ENCODE measurements at regions not wholly inside any gene's neighbourhood (a gene's known extent, or its start where the extent isn't known, plus 50 kb on each side); places are given as distances from the start of the nearest gene placed in this dataset.
A peak's percentile ranks its signal among the peaks of the same experiment; 100 is the strongest.
"Not testable (repeated sequence)": the region's sequence is repeated elsewhere in the genome, so short reads cannot be mapped to it uniquely, and the experiment has no call there.

DNA sequence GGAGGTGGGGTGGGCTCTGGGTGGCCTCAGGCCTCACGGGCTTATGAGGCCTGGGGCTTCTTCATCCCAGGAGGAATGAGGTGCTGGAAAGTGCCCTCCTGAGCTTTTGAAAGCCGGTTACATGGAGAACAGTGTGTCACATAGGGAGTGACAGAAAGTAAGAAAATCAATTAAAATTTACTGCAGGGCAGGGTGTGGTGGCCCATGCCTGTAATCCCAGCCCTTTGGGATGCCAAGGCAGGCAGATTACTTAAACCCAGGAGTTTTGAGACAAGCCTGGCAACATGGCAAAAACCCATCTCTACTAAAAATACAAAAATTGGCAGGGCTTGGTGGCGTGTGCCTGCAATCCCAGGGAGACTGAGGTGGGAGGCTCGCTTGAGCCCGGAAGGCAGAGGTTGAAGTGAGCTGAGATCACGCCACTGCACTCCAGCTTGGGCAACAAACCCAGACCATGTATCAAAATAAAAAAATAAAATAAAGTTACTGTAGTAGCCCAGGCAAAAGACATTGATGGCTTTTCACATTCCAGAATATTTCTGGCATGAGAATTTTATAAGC, 125.8 kb upstream of the DAPK1 start:
- Mint-ChIP-seq H3K9me3 (ENCODE audit: low read depth) (peaks cover 20% of the 10 kb centered on the region), H3K36me3 (ENCODE audit: low read depth) (peaks cover 3% of the 10 kb centered on the region), H3K27ac (ENCODE audit: unreplicated experiment) (peak overlapping the region; percentile 67), H3K4me1 (ENCODE audit: low read depth) (peaks cover 67% of the 10 kb centered on the region), H3K4me3 (ENCODE audit: unreplicated experiment) (no peak overlapping the region), H3K27me3 (ENCODE audit: low read depth) (no peaks in the 10 kb centered on the region)
- DNase-seq (ENCODE audit: low spot score) = no peak
- TF ChIP-seq, protein P1, sequence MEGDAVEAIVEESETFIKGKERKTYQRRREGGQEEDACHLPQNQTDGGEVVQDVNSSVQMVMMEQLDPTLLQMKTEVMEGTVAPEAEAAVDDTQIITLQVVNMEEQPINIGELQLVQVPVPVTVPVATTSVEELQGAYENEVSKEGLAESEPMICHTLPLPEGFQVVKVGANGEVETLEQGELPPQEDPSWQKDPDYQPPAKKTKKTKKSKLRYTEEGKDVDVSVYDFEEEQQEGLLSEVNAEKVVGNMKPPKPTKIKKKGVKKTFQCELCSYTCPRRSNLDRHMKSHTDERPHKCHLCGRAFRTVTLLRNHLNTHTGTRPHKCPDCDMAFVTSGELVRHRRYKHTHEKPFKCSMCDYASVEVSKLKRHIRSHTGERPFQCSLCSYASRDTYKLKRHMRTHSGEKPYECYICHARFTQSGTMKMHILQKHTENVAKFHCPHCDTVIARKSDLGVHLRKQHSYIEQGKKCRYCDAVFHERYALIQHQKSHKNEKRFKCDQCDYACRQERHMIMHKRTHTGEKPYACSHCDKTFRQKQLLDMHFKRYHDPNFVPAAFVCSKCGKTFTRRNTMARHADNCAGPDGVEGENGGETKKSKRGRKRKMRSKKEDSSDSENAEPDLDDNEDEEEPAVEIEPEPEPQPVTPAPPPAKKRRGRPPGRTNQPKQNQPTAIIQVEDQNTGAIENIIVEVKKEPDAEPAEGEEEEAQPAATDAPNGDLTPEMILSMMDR (IDR thresholded peaks at IDR 0.05) = no peak

DNA sequence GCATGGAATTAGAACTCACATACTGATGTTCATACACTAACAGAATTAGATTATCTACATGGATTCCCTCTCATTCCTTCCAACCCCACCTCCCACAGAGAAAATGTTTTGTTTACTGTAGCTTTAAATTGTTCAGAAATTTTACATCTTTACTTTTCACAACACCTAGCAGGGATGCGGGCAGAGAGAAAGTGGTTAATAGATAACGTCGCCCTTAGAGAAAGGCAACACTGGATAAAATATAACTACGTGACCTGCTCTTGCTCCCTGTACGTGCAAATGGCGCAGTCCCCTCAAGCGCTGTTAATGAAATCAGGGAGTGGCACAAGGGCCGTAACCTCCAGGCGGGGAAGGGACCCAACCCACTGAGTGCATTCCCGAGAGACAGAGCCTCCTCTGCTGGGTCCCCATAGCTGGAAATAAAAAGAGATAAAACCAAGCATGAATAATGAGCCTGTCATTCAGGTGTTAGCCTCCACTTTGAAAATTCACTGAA, 125.3 kb upstream of the DAPK1 start:
- peaks cover 73% of the 10 kb centered on the region for H3K4me1 Mint-ChIP-seq (ENCODE audit: low read depth)
- H3K27me3 Mint-ChIP-seq (ENCODE audit: low read depth) = no peaks in the 10 kb centered on the region
- DNase-seq (ENCODE audit: low spot score) = no peak
- H3K4me3 Mint-ChIP-seq (ENCODE audit: unreplicated experiment) = no peak overlapping the region
- TF ChIP-seq, protein P1 (IDR thresholded peaks at IDR 0.05) = no peak
- peak overlapping the region; percentile 67 for H3K27ac Mint-ChIP-seq (ENCODE audit: unreplicated experiment)
- H3K9me3 Mint-ChIP-seq (ENCODE audit: low read depth) = peaks cover 18% of the 10 kb centered on the region
- peaks cover under 1% of the 10 kb centered on the region for H3K36me3 Mint-ChIP-seq (ENCODE audit: low read depth)

DNA sequence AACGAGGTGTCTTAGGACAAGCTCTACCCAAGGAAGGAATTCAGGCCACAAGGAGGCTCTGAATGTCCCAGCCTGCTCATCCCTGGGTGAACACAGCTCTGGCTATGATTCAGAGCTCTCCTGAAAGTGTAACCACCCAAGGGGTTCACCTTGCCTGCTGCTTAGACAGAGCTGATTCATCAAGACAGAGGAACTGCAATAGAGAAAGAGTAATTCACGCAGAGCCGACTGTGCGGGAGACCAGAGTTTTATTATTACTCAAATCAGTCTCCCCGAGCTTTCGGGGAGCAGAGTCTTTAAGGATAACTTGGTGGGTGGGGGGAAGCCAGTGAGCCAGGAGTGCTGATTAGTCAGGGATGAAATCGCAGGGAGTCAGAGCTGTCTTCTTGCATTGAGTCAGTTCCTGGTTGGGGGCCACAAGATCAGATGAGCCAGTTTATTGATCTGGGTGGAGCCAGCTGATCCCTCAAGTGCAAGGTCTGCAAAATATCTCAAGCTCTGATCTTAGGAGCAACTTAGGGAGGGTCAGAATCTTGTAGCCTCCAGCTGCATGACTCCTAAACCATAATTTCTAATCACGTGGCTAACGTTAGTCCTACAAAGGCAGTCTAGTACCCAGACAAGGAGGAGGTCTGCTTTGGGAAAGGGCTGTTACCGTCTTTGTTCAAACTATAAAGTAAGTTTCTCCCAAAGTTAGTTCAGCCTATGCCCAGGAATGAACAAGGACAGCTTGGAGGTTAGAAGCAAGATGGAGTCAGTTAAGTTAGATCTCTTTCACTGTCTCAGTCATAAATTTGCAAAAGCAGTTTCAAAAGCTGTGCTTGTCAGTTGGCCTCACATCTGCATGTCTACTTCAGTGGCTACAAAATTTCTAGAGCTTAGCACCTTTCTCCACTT, 123.4 kb upstream of the DAPK1 start:
- peak overlapping the region; percentile 85 for H3K27ac Mint-ChIP-seq (ENCODE audit: unreplicated experiment)
- not testable (repeated sequence) for H3K27me3 Mint-ChIP-seq (ENCODE audit: low read depth); DNase-seq (ENCODE audit: low spot score); H3K9me3 Mint-ChIP-seq (ENCODE audit: low read depth); H3K4me3 Mint-ChIP-seq (ENCODE audit: unreplicated experiment); H3K36me3 Mint-ChIP-seq (ENCODE audit: low read depth)
- H3K4me1 Mint-ChIP-seq (ENCODE audit: low read depth) = peaks cover 72% of the 10 kb centered on the region

DNA sequence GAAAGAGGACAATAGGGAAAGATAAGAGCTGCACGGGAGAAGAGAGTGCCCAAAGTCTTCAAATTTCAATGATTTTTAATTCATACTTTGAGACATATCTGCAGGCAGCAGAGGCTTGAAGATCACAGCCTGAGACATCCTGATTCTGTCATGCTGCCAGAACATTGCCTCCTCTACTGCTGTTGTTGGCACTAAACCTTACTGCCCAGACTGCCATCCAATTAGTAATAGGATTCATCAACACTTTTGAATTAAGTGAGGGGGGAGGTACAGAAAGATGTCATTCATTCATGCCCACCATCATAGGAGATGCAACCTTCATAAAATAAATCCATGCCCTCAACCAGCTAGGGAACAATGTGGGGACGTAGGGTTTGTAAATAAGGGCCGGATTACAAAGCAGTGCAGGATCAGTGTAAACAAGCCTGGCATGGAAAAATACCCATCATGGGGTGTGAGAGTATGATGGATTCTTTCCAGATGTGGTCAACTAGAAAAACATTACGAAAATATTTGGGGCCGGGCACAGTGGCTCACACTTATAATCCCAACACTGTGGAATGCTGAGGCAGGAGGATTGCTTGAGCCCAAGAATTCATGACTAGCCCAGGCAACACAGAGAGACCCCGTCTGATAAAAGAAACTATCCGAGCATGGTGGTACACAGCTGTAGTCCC, 122.1 kb upstream of the DAPK1 start:
- TF ChIP-seq, protein P1 (IDR thresholded peaks at IDR 0.05) = no peak
- peak overlapping the region; percentile 85 for H3K27ac Mint-ChIP-seq (ENCODE audit: unreplicated experiment)
- H3K4me1 Mint-ChIP-seq (ENCODE audit: low read depth) = peaks cover 66% of the 10 kb centered on the region
- H3K9me3 Mint-ChIP-seq (ENCODE audit: low read depth) = peaks cover 7% of the 10 kb centered on the region
- DNase-seq (ENCODE audit: low spot score) = no peak
- no peaks in the 10 kb centered on the region for H3K36me3 Mint-ChIP-seq (ENCODE audit: low read depth)
- H3K4me3 Mint-ChIP-seq (ENCODE audit: unreplicated experiment) = no peak overlapping the region
- no peaks in the 10 kb centered on the region for H3K27me3 Mint-ChIP-seq (ENCODE audit: low read depth)

DNA sequence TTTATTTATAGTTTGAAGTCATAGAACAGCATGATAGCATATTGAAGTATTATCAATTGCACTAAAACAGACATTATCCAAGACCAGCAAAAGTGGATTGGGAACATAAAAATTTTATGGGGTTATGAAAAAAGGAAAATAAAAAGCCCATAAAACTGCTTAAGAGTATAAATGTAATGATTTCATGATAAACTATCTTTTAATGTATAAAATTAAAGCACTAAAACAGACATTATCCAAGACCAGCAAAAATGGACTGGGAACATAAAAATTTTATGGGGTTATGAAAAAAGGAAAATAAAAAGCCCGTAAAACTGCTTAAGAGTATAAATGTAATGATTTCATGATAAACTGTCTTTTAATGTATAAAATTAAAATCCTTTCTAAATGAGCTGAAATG, 119.0 kb upstream of the DAPK1 start:
- Mint-ChIP-seq H3K9me3 (ENCODE audit: low read depth) (peaks cover 7% of the 10 kb centered on the region), H3K27me3 (ENCODE audit: low read depth) (no peaks in the 10 kb centered on the region), H3K27ac (ENCODE audit: unreplicated experiment) (no peak overlapping the region), H3K4me3 (ENCODE audit: unreplicated experiment) (no peak overlapping the region), H3K36me3 (ENCODE audit: low read depth) (no peaks in the 10 kb centered on the region), H3K4me1 (ENCODE audit: low read depth) (peaks cover 75% of the 10 kb centered on the region)
- DNase-seq (ENCODE audit: low spot score) = no peak
- TF ChIP-seq, protein P1 (IDR thresholded peaks at IDR 0.05) = no peak

Measured in chondrocyte (in vitro differentiated cells).